Effector memory CD4-positive, alpha-beta T cell (primary cell): ENCODE measurements at regions not wholly inside any gene's neighbourhood (a gene's known extent, or its start where the extent isn't known, plus 50 kb on each side); places are given as distances from the start of the nearest gene placed in this dataset.

Experiments used
- DNase-seq, 3 donors: peaks; one replicate each; pipeline ENCODE4 v3.0.0-alpha.2; 2020
- H3K27ac ChIP-seq: 2 replicates; pipeline ENCODE4 v1.7.0; 2013; ENCODE audit warnings: mild to moderate bottlenecking, low read length, moderate library complexity; ENCODE audit not compliant: insufficient read depth, poor library complexity, severe bottlenecking
- H3K27me3 ChIP-seq: replicated peaks from 2 replicates; pipeline ENCODE4 v1.7.0; 2013; ENCODE audit warnings: mild to moderate bottlenecking, low read length; ENCODE audit not compliant: insufficient read depth, control insufficient read depth, poor library complexity, severe bottlenecking
- H3K36me3 ChIP-seq: 2 replicates; pipeline ENCODE4 v1.7.0; 2013; ENCODE audit warnings: mild to moderate bottlenecking, low read length, moderate library complexity; ENCODE audit not compliant: control insufficient read depth, insufficient read depth
- H3K4me1 ChIP-seq: 2 replicates; pipeline ENCODE4 v1.7.0; 2013; ENCODE audit warnings: low read length, mild to moderate bottlenecking; ENCODE audit not compliant: control insufficient read depth, insufficient read depth, poor library complexity, severe bottlenecking
- H3K4me3 ChIP-seq: 2 replicates; pipeline ENCODE4 v1.7.0; 2013; ENCODE audit warnings: low read length, low read depth, mild to moderate bottlenecking; ENCODE audit not compliant: insufficient read depth, poor library complexity, severe bottlenecking
- H3K9me3 ChIP-seq: 2 replicates; pipeline ENCODE4 v1.7.0; 2013; ENCODE audit warnings: mild to moderate bottlenecking, low read length, moderate library complexity; ENCODE audit not compliant: control insufficient read depth

- Histone ChIP-seq H3K9me3 (no peaks in the 10 kb centered on the region), H3K4me3 (no peak overlapping the region), H3K27ac (no peak overlapping the region), H3K4me1 (no peaks in the 10 kb centered on the region), H3K36me3 (no peaks in the 10 kb centered on the region), H3K27me3 (no peaks in the 10 kb centered on the region)
- no peak for DNase-seq
Observed at GRCh38 chr11:45023065-45023365, 72.3 kb upstream of the TP53I11 start.

GRCh38 chr11:45024316-45024715 is 73.6 kb upstream of the TP53I11 start:
- H3K27ac ChIP-seq, result no peak overlapping the region
- no peaks in the 10 kb centered on the region for H3K36me3 ChIP-seq
- DNase-seq, result no peak
- no peaks in the 10 kb centered on the region for H3K27me3 ChIP-seq
- H3K9me3 ChIP-seq, result no peaks in the 10 kb centered on the region
- no peak overlapping the region for H3K4me3 ChIP-seq
- H3K4me1 ChIP-seq, result no peaks in the 10 kb centered on the region

- Histone ChIP-seq H3K4me3 (no peak overlapping the region), H3K9me3 (no peaks in the 10 kb centered on the region), H3K27ac (no peak overlapping the region), H3K4me1 (no peaks in the 10 kb centered on the region), H3K36me3 (no peaks in the 10 kb centered on the region), H3K27me3 (no peaks in the 10 kb centered on the region)
- no peak for DNase-seq
Observed at GRCh38 chr11:45024846-45025588, 74.3 kb upstream of the TP53I11 start.

- no peak for DNase-seq
- Histone ChIP-seq H3K27ac (no peak overlapping the region), H3K4me3 (no peak overlapping the region), H3K4me1 (no peaks in the 10 kb centered on the region), H3K27me3 (no peaks in the 10 kb centered on the region), H3K36me3 (no peaks in the 10 kb centered on the region), H3K9me3 (no peaks in the 10 kb centered on the region)
Observed at GRCh38 chr11:45025716-45026492, 75.2 kb upstream of the TP53I11 start.

GRCh38 chr11:45026835-45027234 is 76.2 kb upstream of the TP53I11 start:
- Histone ChIP-seq H3K4me3 (no peak overlapping the region), H3K27me3 (no peaks in the 10 kb centered on the region), H3K9me3 (no peaks in the 10 kb centered on the region), H3K36me3 (no peaks in the 10 kb centered on the region), H3K27ac (no peak overlapping the region), H3K4me1 (no peaks in the 10 kb centered on the region)
- DNase-seq, result no peak

GRCh38 chr11:45027312-45027711 is 76.6 kb upstream of the TP53I11 start:
- H3K27me3 ChIP-seq, result no peaks in the 10 kb centered on the region
- no peak overlapping the region for H3K4me3 ChIP-seq
- H3K4me1 ChIP-seq, result no peaks in the 10 kb centered on the region
- H3K36me3 ChIP-seq, result no peaks in the 10 kb centered on the region
- no peak for DNase-seq
- H3K9me3 ChIP-seq, result no peaks in the 10 kb centered on the region
- H3K27ac ChIP-seq, result no peak overlapping the region

GRCh38 chr11:45028911-45029682 is 78.4 kb upstream of the TP53I11 start:
- no peaks in the 10 kb centered on the region for H3K36me3 ChIP-seq
- H3K27me3 ChIP-seq, result no peaks in the 10 kb centered on the region
- H3K9me3 ChIP-seq, result no peaks in the 10 kb centered on the region
- H3K27ac ChIP-seq, result no peak overlapping the region
- H3K4me3 ChIP-seq, result no peak overlapping the region
- no peak for DNase-seq
- no peaks in the 10 kb centered on the region for H3K4me1 ChIP-seq

GRCh38 chr11:45030778-45031177 is 80.1 kb upstream of the TP53I11 start:
- H3K4me1 ChIP-seq, result no peaks in the 10 kb centered on the region
- no peak for DNase-seq
- no peak overlapping the region for H3K27ac ChIP-seq
- H3K36me3 ChIP-seq, result no peaks in the 10 kb centered on the region
- no peaks in the 10 kb centered on the region for H3K9me3 ChIP-seq
- no peaks in the 10 kb centered on the region for H3K27me3 ChIP-seq
- H3K4me3 ChIP-seq, result no peak overlapping the region

GRCh38 chr11:45031912-45032519 is 81.3 kb upstream of the TP53I11 start:
- no peak overlapping the region for H3K27ac ChIP-seq

More at GRCh38 chr11:45031912-45032519, 81.3 kb upstream of the TP53I11 start:
- no peaks in the 10 kb centered on the region for H3K9me3 ChIP-seq
- DNase-seq, result no peak
- H3K27me3 ChIP-seq, result no peaks in the 10 kb centered on the region
- no peak overlapping the region for H3K4me3 ChIP-seq
- H3K4me1 ChIP-seq, result no peaks in the 10 kb centered on the region
- no peaks in the 10 kb centered on the region for H3K36me3 ChIP-seq
